ENCODE measurements at regions not wholly inside any gene's neighbourhood (a gene's known extent, or its start where the extent isn't known, plus 50 kb on each side); places are given as distances from the start of the nearest gene placed in this dataset.

DNA sequence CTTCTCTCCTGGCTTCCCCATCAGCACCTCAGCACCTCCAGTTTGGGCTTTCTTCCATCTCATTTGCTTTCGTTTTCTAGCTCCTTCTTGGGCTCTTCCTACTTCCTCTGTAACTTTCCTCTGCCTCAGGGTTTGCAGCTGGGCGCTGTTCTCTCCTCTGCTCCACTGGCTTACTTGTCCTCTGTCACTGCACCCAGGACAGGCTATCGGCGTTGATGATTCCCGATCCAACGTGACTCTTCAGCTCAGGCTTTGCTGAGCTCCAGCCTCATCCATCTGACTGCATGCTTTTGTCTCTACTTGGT lies 362.4 kb downstream of the CYRIA start:
- Histone ChIP-seq H3K4me3 (no peak overlapping the region), H3K4me1 (replicated peaks) (no peaks in the 10 kb centered on the region), H3K27me3 (replicated peaks; ENCODE audit: insufficient read depth) (no peaks in the 10 kb centered on the region), H3K36me3 (no peaks in the 10 kb centered on the region), H3K9me3 (no peaks in the 10 kb centered on the region), H3K27ac (no peak overlapping the region)
- intact Hi-C loops (cut with DNase I), result no loop called here
- no peak for TF ChIP-seq POLR2A (IDR thresholded peaks at IDR 0.05)
- TF ChIP-seq POLR2AphosphoS5 (IDR thresholded peaks at IDR 0.05), result no peak
- TF ChIP-seq CTCF (IDR thresholded peaks at IDR 0.05), result no peak
- DNase-seq (ENCODE audit: low spot score), result no peak
- WGBS, result 72% methylated on average over 6 of the region's 6 CpGs

GRCh38 chr2:16302431-16303272 lies 362.3 kb downstream of the MYCN start:
- H3K4me1 ChIP-seq (replicated peaks), result no peaks in the 10 kb centered on the region
- TF ChIP-seq POLR2AphosphoS5 (IDR thresholded peaks at IDR 0.05), result no peak
- no peak for TF ChIP-seq POLR2A (IDR thresholded peaks at IDR 0.05)
- H3K27me3 ChIP-seq (replicated peaks; ENCODE audit: insufficient read depth), result no peaks in the 10 kb centered on the region
- no peaks in the 10 kb centered on the region for H3K36me3 ChIP-seq
- WGBS, result 61% methylated on average over 11 of the region's 11 CpGs
- no peak overlapping the region for H3K4me3 ChIP-seq
- H3K9me3 ChIP-seq, result no peaks in the 10 kb centered on the region
- intact Hi-C loops (cut with DNase I), result no loop called here
- no peak overlapping the region for H3K27ac ChIP-seq
- DNase-seq (ENCODE audit: low spot score), result no peak

DNA sequence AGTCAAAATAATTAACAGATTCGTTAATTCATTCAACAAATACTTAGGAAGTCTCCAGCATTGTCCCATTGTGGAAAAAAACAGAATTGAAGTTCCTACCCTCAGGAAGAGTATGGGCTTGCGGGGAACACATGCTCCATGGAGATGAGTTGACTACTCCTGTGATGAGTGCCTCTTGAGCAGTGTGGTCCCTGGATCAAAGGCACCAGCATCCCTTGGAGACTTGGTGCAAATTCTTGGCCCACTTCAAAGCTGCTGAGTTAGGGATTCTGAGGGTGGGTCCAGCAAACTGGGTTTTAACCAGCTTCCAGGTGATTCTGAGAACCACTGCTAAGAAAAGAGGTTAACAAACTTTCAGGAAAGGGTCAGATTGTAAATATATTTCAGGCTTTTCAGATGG lies 361.6 kb downstream of the MYCN start:
- no peak overlapping the region for H3K27ac ChIP-seq
- H3K9me3 ChIP-seq, result no peaks in the 10 kb centered on the region
- WGBS, result 94% methylated on average over 2 of the region's 2 CpGs
- no peaks in the 10 kb centered on the region for H3K4me1 ChIP-seq (replicated peaks)
- TF ChIP-seq POLR2AphosphoS5 (IDR thresholded peaks at IDR 0.05) (no peak), POLR2A (IDR thresholded peaks at IDR 0.05) (no peak), CTCF (IDR thresholded peaks at IDR 0.05) (no peak)
- H3K36me3 ChIP-seq, result no peaks in the 10 kb centered on the region
- H3K4me3 ChIP-seq, result no peak overlapping the region
- no peaks in the 10 kb centered on the region for H3K27me3 ChIP-seq (replicated peaks; ENCODE audit: insufficient read depth)
- intact Hi-C loops (cut with DNase I), result no loop called here
- no peak for DNase-seq (ENCODE audit: low spot score)

- WGBS, result 87% methylated on average over 3 of the region's 3 CpGs
- TF ChIP-seq POLR2AphosphoS5 (IDR thresholded peaks at IDR 0.05), result no peak
- TF ChIP-seq CTCF (IDR thresholded peaks at IDR 0.05), result no peak
- no peak for TF ChIP-seq POLR2A (IDR thresholded peaks at IDR 0.05)
- Histone ChIP-seq H3K36me3 (no peaks in the 10 kb centered on the region), H3K27me3 (replicated peaks; ENCODE audit: insufficient read depth) (no peaks in the 10 kb centered on the region), H3K27ac (no peak overlapping the region), H3K4me1 (replicated peaks) (no peaks in the 10 kb centered on the region), H3K4me3 (no peak overlapping the region), H3K9me3 (no peaks in the 10 kb centered on the region)
- intact Hi-C loops (cut with DNase I), result no loop called here
- DNase-seq (ENCODE audit: low spot score), result no peak
These were observed 358.5 kb downstream of the MYCN start for GRCh38 chr2:16298866-16299265.

DNA sequence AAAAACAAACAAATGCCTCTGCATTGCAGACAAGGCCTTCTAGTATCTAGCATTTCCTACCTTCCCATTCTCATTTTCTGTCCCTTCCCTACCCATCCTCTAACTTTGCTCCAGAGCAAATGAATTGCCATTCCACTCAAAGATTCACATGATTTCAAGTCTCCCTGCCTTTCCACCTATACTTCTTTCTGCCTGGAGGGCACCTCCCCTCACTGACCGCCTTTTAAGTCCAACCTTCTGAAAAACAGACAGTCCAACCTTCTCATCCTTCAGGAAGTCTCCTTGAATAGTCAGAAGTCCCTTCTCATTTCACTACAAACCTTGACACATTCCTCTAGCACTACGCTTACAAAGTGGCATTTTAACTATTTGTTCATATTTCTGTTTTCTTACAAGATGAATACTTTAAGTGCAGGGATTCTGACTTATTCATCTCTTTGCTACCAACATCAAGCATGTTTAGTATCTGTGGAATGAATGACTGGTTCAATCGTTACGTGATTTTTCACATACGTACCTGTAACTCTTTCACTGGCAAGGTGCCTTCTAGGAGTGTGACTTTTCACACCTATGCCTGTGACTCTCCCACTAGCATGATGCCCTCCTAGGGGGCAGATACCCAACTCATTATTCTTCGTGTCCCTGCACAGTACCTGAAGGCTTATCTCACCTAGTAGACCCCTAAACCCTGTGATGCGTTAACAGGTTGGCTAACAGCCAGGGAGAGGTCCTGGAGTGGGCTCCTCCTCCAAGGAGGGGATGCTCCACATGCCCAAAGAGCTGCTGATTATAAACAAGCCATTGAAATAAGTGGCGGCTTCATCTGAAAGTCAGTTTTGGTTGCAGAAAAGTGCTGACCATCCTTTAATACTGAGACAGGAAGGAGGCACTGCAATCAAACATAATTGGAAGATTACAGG lies 356.2 kb downstream of the MYCN start:
- intact Hi-C loops (cut with DNase I), result no loop called here
- Histone ChIP-seq H3K4me1 (replicated peaks) (no peaks in the 10 kb centered on the region), H3K27me3 (replicated peaks; ENCODE audit: insufficient read depth) (no peaks in the 10 kb centered on the region), H3K9me3 (no peaks in the 10 kb centered on the region), H3K4me3 (no peak overlapping the region), H3K27ac (no peak overlapping the region), H3K36me3 (no peaks in the 10 kb centered on the region)
- DNase-seq (ENCODE audit: low spot score), result no peak
- 74% methylated on average over 8 of the region's 8 CpGs for WGBS
- TF ChIP-seq POLR2A (IDR thresholded peaks at IDR 0.05) (no peak), CTCF (IDR thresholded peaks at IDR 0.05) (no peak), POLR2AphosphoS5 (IDR thresholded peaks at IDR 0.05) (no peak)
